HG03139 (cell line): ENCODE measurements at regions not wholly inside any gene's neighbourhood (a gene's known extent, or its start where the extent isn't known, plus 50 kb on each side); places are given as distances from the start of the nearest gene placed in this dataset.
A peak's percentile ranks its signal among the peaks of the same experiment; 100 is the strongest.
"Not testable (repeated sequence)": the region's sequence is repeated elsewhere in the genome, so short reads cannot be mapped to it uniquely, and the experiment has no call there.

Experiments used
- ATAC-seq: cut with Tn5 transposase; IDR thresholded peaks from one replicate; pipeline ENCODE4 v1.9.1; 2021; ENCODE audit not compliant: unreplicated experiment

- no peak for ATAC-seq
Measured at GRCh38 chr3:30480587-30480986, 125.8 kb upstream of the TGFBR2 start.

GRCh38 chr3:30481241-30481640 is 125.2 kb upstream of the TGFBR2 start:
- ATAC-seq, result no peak

GRCh38 chr3:30484229-30484628 is 122.2 kb upstream of the TGFBR2 start:
- not testable (repeated sequence) for ATAC-seq

- no peak for ATAC-seq
Measured at GRCh38 chr3:30486368-30486767, 120.0 kb upstream of the TGFBR2 start.

- ATAC-seq, result no peak
Measured at GRCh38 chr3:30488070-30488756, 118.2 kb upstream of the TGFBR2 start.

GRCh38 chr3:30492322-30493192 is 113.8 kb upstream of the TGFBR2 start:
- no peak for ATAC-seq

GRCh38 chr3:30493911-30494311 is 112.5 kb upstream of the TGFBR2 start:
- ATAC-seq, result no peak

- ATAC-seq, result no peak
Measured at GRCh38 chr3:30495172-30496065, 111.0 kb upstream of the TGFBR2 start.

- ATAC-seq, result no peak
Measured at GRCh38 chr3:30496066-30496966, 110.1 kb upstream of the TGFBR2 start.

GRCh38 chr3:30498587-30498967 is 107.8 kb upstream of the TGFBR2 start:
- no peak for ATAC-seq

- ATAC-seq, result peak; percentile 88
Measured at GRCh38 chr3:30500666-30501399, 105.6 kb upstream of the TGFBR2 start.

- no peak for ATAC-seq
Measured at GRCh38 chr3:30501526-30501925, 104.9 kb upstream of the TGFBR2 start.

GRCh38 chr3:30502051-30502741 is 104.2 kb upstream of the TGFBR2 start:
- no peak for ATAC-seq

GRCh38 chr3:30502742-30503073 is 103.7 kb upstream of the TGFBR2 start:
- peak; percentile 40 for ATAC-seq

GRCh38 chr3:30503446-30503845 is 103.0 kb upstream of the TGFBR2 start:
- no peak for ATAC-seq

GRCh38 chr3:30504939-30505338 is 101.5 kb upstream of the TGFBR2 start:
- no peak for ATAC-seq

- ATAC-seq, result no peak
Measured at GRCh38 chr3:30505866-30506520, 100.4 kb upstream of the TGFBR2 start.

- ATAC-seq, result no peak
Measured at GRCh38 chr3:30508339-30508738, 98.1 kb upstream of the TGFBR2 start.

- ATAC-seq, result no peak
Measured at GRCh38 chr3:30510596-30510995, 95.8 kb upstream of the TGFBR2 start.
